Tibial nerve (tissue), 4 donors: ENCODE measurements at regions not wholly inside any gene's neighbourhood (a gene's known extent, or its start where the extent isn't known, plus 50 kb on each side); places are given as distances from the start of the nearest gene placed in this dataset.
"Not testable (repeated sequence)": the region's sequence is repeated elsewhere in the genome, so short reads cannot be mapped to it uniquely, and the experiment has no call there.

Experiments
- DNase-seq, 2 donors: peaks; one replicate each; pipeline ENCODE4 v3.0.0-alpha.2; 2019; ENCODE audit warnings: low spot score in 2 of 2
- H3K27ac ChIP-seq, 4 donors: fragments of 200-600 bp; sonication (generic) in 3 of 4; one replicate each; pipeline ENCODE4 v1.5.1; 2017 to 2019; ENCODE audit warnings: mild to moderate bottlenecking in 1 of 4
- H3K27me3 ChIP-seq, 2 donors: fragments of 200-600 bp; sonication (generic) in 1 of 2; one replicate each; pipeline versions ENCODE4 v1.5.1 to v1.6.0; 2017 to 2019
- H3K36me3 ChIP-seq, 3 donors: fragments of 200-600 bp; sonication (generic); one replicate each; pipeline ENCODE4 v1.5.1; 2018 to 2019
- H3K4me1 ChIP-seq, 4 donors: fragments of 200-600 bp; sonication (generic) in 3 of 4; one replicate each; pipeline ENCODE4 v1.5.1; 2017 to 2019
- H3K4me3 ChIP-seq, 4 donors: fragments of 200-600 bp; sonication (generic) in 3 of 4; one replicate each; pipeline ENCODE4 v1.5.1; 2017 to 2019; ENCODE audit warnings: mild to moderate bottlenecking in 1 of 4, moderate library complexity in 1 of 4
- H3K9me3 ChIP-seq, 4 donors: fragments of 200-600 bp; sonication (generic) in 3 of 4; one replicate each; pipeline ENCODE4 v1.5.1; 2017 to 2019
- EP300 ChIP-seq, 2 donors: sonication (generic); formaldehyde crosslinking; IDR thresholded peaks; one replicate each; pipeline ENCODE4 v1.6.1; 2017; ENCODE audit warnings: antibody characterized with exemption in 2 of 2, mild to moderate bottlenecking in 1 of 2
- POLR2A ChIP-seq, 2 donors: fragments of 450-650 bp; IDR thresholded peaks; one replicate each; pipeline ENCODE4 v1.6.1; 2017; ENCODE audit warnings: antibody characterized with exemption in 2 of 2, mild to moderate bottlenecking in 2 of 2, moderate library complexity in 2 of 2
- WGBS, 2 donors: methylation state at CpG; one replicate each; pipeline ENCODE4 v1.1.5; 2018; 5-methylcytosine and 5-hydroxymethylcytosine counted together
- TF ChIP-seq, protein P1 (sequence below), 5 experiments: fragments of 200-600 bp in 3 of 5; fragments of 450-650 bp in 2 of 5; sonication (generic) in 3 of 5; IDR thresholded peaks; one replicate each; pipeline ENCODE4 v1.5.1; 2016 to 2019; ENCODE audit warnings: antibody characterized with exemption in 5 of 5, mild to moderate bottlenecking in 3 of 5, moderate library complexity in 2 of 5

DNA sequence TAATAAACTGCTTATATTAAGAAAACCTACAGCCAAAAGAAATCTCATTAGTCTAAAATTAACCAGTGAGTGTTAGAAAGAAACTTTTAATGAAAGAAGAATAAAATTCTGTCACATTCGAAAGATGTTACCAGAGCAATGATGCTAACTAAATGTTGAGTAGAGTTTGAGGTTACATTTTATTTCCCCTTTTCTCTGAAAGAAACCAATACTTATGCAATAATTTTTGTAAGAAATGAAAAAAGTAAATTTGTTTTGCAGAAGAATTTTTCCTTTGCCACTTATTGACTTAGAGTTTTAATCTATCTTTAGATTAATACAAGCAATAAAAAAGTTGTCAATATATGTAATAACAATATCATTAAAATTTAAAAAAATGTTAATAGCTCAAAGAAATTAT, 574.0 kb upstream of the GALNTL6 start:
- 85 to 87% methylated on average over 1 of the region's 1 CpG for WGBS, 2 donors
- no peak overlapping the region for H3K4me3 ChIP-seq
- H3K4me1 ChIP-seq: no peaks in the 10 kb centered on the region
- H3K27ac ChIP-seq: no peak overlapping the region
- DNase-seq: no peak
- no peaks in the 10 kb centered on the region for H3K9me3 ChIP-seq
- no peaks in the 10 kb centered on the region for H3K27me3 ChIP-seq
- H3K36me3 ChIP-seq: no peaks in the 10 kb centered on the region
- TF ChIP-seq, protein P1, sequence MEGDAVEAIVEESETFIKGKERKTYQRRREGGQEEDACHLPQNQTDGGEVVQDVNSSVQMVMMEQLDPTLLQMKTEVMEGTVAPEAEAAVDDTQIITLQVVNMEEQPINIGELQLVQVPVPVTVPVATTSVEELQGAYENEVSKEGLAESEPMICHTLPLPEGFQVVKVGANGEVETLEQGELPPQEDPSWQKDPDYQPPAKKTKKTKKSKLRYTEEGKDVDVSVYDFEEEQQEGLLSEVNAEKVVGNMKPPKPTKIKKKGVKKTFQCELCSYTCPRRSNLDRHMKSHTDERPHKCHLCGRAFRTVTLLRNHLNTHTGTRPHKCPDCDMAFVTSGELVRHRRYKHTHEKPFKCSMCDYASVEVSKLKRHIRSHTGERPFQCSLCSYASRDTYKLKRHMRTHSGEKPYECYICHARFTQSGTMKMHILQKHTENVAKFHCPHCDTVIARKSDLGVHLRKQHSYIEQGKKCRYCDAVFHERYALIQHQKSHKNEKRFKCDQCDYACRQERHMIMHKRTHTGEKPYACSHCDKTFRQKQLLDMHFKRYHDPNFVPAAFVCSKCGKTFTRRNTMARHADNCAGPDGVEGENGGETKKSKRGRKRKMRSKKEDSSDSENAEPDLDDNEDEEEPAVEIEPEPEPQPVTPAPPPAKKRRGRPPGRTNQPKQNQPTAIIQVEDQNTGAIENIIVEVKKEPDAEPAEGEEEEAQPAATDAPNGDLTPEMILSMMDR (IDR thresholded peaks at IDR 0.05): no peak
- TF ChIP-seq EP300 (IDR thresholded peaks at IDR 0.05) (no peak), POLR2A (IDR thresholded peaks at IDR 0.05) (no peak)

DNA sequence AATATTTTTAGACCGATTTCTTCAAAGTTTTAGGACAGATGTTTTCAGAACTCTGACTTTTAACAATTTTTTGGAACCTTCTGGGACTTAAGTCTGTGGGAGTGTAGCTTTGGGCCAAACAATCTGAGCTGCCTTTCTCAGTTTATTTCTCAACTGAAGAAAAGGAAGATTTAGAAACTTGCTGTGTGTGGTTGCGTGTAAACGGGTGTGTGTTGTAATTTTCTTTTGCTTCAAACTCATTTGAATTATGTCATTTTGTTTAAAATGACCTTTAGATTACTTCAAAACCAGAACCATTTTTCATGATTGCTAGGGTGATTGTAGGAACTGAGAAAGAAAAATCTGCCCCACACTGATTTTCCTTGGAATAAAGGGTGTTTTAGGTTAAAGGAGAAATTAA, 577.7 kb upstream of the GALNTL6 start:
- Histone ChIP-seq H3K4me1 (no peaks in the 10 kb centered on the region), H3K36me3 (no peaks in the 10 kb centered on the region), H3K27me3 (no peaks in the 10 kb centered on the region), H3K4me3 (no peak overlapping the region), H3K9me3 (no peaks in the 10 kb centered on the region), H3K27ac (no peak overlapping the region)
- no peak for DNase-seq
- WGBS, 2 donors: 52 to 56% methylated on average over 3 of the region's 3 CpGs
- TF ChIP-seq, protein P1 (IDR thresholded peaks at IDR 0.05): no peak
- TF ChIP-seq EP300 (IDR thresholded peaks at IDR 0.05) (no peak), POLR2A (IDR thresholded peaks at IDR 0.05) (no peak)

DNA sequence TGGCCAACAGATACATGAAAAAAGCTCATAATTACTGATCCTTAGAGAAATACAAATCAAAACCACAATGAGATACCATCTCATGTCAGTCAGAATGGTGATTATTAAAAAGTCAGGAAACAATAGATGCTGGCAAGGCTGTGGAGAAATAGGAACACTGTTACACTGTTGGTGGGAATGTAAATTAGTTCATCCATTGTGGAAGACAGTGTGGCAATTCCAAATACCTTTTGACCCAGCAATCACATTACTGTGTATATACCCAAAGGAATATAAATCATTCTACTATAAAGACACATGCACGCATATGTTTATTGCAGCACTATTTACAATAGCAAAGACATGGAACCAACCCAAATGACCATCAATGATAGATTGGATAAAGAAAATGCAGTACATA, 583.9 kb upstream of the GALNTL6 start:
- not testable (repeated sequence) for DNase-seq, H3K27ac ChIP-seq, H3K4me3 ChIP-seq, H3K4me1 ChIP-seq, H3K36me3 ChIP-seq, H3K9me3 ChIP-seq, H3K27me3 ChIP-seq
- WGBS, 2 donors: 82 to 83% methylated on average over 1 of the region's 1 CpG

DNA sequence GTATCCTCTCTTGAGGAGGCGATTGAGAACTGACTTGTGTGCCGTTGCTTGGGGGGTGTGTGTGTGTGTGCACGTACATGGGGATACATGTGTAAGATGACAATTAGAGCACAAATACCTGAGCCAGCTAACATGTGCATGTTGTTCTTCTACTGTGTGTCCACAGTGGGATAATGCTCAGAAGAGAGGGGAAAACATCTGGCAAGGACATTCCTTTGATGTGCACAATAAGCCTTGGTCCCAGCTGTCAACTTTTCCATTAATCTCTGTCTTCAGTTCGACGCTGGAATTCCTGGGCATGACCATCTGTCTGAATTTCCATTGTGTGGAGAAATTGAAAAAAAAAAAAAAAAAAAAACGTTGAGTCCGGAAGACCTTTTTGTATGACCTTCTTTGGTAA, 592.0 kb upstream of the GALNTL6 start:
- no peak overlapping the region for H3K4me3 ChIP-seq
- no peaks in the 10 kb centered on the region for H3K9me3 ChIP-seq
- no peaks in the 10 kb centered on the region for H3K27me3 ChIP-seq
- no peak for DNase-seq
- H3K36me3 ChIP-seq: no peaks in the 10 kb centered on the region
- WGBS, 2 donors: 66 to 67% methylated on average over 7 of the region's 7 CpGs
- TF ChIP-seq EP300 (IDR thresholded peaks at IDR 0.05): no peak
- TF ChIP-seq, protein P1 (IDR thresholded peaks at IDR 0.05): no peak
- TF ChIP-seq POLR2A (IDR thresholded peaks at IDR 0.05): no peak
- H3K4me1 ChIP-seq: no peaks in the 10 kb centered on the region
- no peak overlapping the region for H3K27ac ChIP-seq

DNA sequence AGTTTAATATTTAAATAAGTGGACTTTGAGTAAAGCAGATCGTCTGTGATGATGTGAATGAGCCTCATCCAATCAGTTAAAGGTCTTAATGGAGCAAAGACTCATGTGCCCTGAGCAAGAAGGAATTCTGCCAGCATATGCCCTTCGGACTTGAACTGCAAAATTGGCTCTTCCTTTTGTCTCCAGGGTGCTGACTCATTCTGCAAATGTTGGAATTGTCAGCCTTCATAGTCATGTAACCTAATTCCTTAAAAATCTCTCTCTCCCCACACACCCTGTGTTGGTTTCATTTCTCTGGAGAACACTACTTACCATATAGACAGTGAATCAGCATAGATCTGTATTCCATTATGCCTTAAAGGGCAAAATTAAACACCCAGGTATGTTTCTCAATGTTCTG, 609.8 kb upstream of the GALNTL6 start:
- H3K27me3 ChIP-seq: no peaks in the 10 kb centered on the region
- H3K4me1 ChIP-seq: no peaks in the 10 kb centered on the region
- DNase-seq: no peak
- TF ChIP-seq POLR2A (IDR thresholded peaks at IDR 0.05) (no peak), EP300 (IDR thresholded peaks at IDR 0.05) (no peak)
- TF ChIP-seq, protein P1 (IDR thresholded peaks at IDR 0.05): no peak
- no peak overlapping the region for H3K4me3 ChIP-seq
- no peak overlapping the region for H3K27ac ChIP-seq
- no peaks in the 10 kb centered on the region for H3K36me3 ChIP-seq
- H3K9me3 ChIP-seq: no peaks in the 10 kb centered on the region
- 45 to 62% methylated on average over 2 of the region's 2 CpGs for WGBS, 2 donors

DNA sequence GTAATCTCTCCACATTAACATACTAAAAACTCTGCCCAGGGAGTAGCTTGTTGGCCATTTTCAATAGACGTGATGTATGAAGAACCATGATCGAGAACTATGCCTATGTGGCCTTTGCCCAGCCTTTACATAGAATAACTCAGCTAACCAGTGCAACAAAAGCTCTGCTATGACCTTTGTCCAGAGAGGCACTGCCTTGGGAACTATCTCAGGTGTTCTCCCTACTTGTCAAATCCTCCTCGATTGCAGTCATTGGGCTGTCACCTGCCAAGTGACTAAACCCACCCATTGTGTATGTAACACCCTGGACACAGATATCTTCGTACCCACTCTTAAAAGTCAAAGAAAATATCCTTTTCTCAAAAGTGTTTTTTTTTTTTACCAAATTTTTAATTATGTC, 610.3 kb upstream of the GALNTL6 start:
- H3K27me3 ChIP-seq: no peaks in the 10 kb centered on the region
- no peaks in the 10 kb centered on the region for H3K4me1 ChIP-seq
- WGBS, 2 donors: 90 to 94% methylated on average over 4 of the region's 4 CpGs
- no peaks in the 10 kb centered on the region for H3K9me3 ChIP-seq
- H3K36me3 ChIP-seq: no peaks in the 10 kb centered on the region
- TF ChIP-seq, protein P1 (IDR thresholded peaks at IDR 0.05): no peak
- no peak for TF ChIP-seq EP300 (IDR thresholded peaks at IDR 0.05)
- TF ChIP-seq POLR2A (IDR thresholded peaks at IDR 0.05): no peak
- DNase-seq: no peak
- no peak overlapping the region for H3K27ac ChIP-seq
- H3K4me3 ChIP-seq: no peak overlapping the region
